Epithelial cell of esophagus (primary cell): ENCODE measurements at regions not wholly inside any gene's neighbourhood (a gene's known extent, or its start where the extent isn't known, plus 50 kb on each side); places are given as distances from the start of the nearest gene placed in this dataset.

Source experiments
- DNase-seq: peaks from one replicate; pipeline ENCODE4 v3.0.0; 2010; ENCODE audit warnings: low read depth
- H3K4me3 ChIP-seq: 2 replicates; pipeline ENCODE4 v1.5.1; 2011; ENCODE audit warnings: mild to moderate bottlenecking, low read length, control low read depth
- CTCF ChIP-seq: IDR thresholded peaks from 2 replicates; pipeline ENCODE4 v1.5.1; 2011; ENCODE audit warnings: low read depth, mild to moderate bottlenecking, low read length, control low read depth, inconsistent platforms; ENCODE audit not compliant: insufficient read depth; ENCODE audit errors: missing control alignments

GRCh38 chr6:130524552-130524951, 158.7 kb downstream of the TMEM200A start:
- TF ChIP-seq CTCF = no peak
- no peak for DNase-seq
- no peak overlapping the region for H3K4me3 ChIP-seq

GRCh38 chr6:130525408-130525807, 159.6 kb downstream of the TMEM200A start:
- DNase-seq = no peak
- TF ChIP-seq CTCF = no peak
- no peak overlapping the region for H3K4me3 ChIP-seq

DNA sequence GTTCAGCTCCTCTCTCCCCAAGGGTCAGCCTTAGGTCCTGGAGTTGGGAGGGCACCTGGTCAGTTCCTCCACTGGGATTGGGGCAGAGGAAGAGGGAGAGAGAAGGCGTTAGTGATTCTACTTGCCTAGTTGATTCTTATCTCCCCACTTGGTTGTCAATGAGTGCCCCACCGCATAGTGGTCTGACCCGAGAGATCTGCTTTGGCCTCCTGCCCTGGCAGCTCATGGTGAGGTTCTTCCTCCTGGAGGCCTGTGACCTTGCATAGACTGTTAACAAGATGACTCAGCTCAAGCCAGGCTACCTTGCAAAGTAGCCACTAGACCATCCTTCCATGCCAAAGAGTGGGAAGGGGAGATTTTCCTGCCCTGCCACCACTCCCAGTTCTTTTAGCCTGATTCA, 160.6 kb downstream of the TMEM200A start:
- DNase-seq = no peak
- no peak overlapping the region for H3K4me3 ChIP-seq
- TF ChIP-seq CTCF = no peak

DNA sequence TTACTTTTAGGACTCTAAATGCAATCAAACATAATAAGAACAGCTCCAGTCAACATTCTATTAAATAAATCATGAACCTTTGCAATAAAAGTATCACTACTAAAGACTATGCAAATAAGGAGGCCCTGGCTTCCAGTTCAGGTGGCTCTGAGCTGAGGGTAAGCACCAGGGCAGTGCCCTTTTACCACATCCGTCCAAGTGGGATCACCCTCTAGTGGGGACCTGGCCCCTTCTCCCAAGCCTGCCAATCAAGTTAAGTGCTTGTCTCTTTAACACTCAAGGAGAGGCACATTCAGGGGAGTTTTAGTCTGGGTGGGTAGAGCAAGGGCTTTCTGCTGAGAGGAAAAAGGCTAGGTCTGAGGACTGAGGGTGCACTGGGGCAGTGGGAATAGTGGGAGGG, 161.4 kb downstream of the TMEM200A start:
- DNase-seq = no peak
- H3K4me3 ChIP-seq = no peak overlapping the region
- no peak for TF ChIP-seq CTCF

- TF ChIP-seq CTCF = no peak
- H3K4me3 ChIP-seq = no peak overlapping the region
- DNase-seq = no peak
These were observed 163.8 kb downstream of the TMEM200A start for GRCh38 chr6:130529569-130530149.

DNA sequence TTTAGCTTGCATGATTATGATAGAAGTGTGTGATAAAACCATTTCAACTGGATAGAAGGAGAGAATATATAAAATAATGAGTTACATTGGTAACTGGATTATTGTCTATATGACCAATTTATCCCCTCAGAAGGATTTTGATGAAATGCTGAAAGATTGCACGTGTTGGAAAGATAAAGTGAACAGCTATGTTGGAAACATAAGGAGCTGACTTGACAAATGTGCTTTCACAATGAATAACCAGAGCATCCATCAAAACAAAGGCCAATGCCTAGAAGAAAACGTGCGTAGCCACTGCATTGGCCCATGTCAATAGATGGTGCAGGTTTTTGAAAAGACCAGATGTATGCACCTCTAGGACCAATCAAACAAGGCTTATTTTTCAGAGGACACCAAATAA, 168.8 kb downstream of the TMEM200A start:
- no peak for TF ChIP-seq CTCF
- H3K4me3 ChIP-seq = no peak overlapping the region
- DNase-seq = no peak

- peak; percentile 15 for DNase-seq
- TF ChIP-seq CTCF = no peak
These were observed 169.4 kb downstream of the TMEM200A start for GRCh38 chr6:130535242-130535641.

More at GRCh38 chr6:130535242-130535641, 169.4 kb downstream of the TMEM200A start:
- no peak overlapping the region for H3K4me3 ChIP-seq
